NCI-H2171 (cell line): ENCODE measurements at regions not wholly inside any gene's neighbourhood (a gene's known extent, or its start where the extent isn't known, plus 50 kb on each side); places are given as distances from the start of the nearest gene placed in this dataset.

Experiments
- DNase-seq: peaks from one replicate; lab custom pipeline; 2025; lab: John Stamatoyannopoulos, UW

GRCh38 chr4:77367638-77368037 is 210.6 kb downstream of the CCNG2 start:
- DNase-seq, result no peak

GRCh38 chr4:77372375-77372774 is 215.4 kb downstream of the CCNG2 start:
- DNase-seq, result no peak

GRCh38 chr4:77375866-77376607 is 219.0 kb downstream of the CCNG2 start:
- DNase-seq, result no peak

GRCh38 chr4:77376788-77377460 is 219.9 kb downstream of the CCNG2 start:
- no peak for DNase-seq

- DNase-seq, result no peak
These were observed 221.5 kb upstream of the CXCL13 start for GRCh38 chr4:77384094-77384493.

- peak; percentile 2 for DNase-seq
These were observed 220.3 kb upstream of the CXCL13 start for GRCh38 chr4:77385124-77385969.

GRCh38 chr4:77393996-77394395 is 211.6 kb upstream of the CXCL13 start:
- no peak for DNase-seq

GRCh38 chr4:77395481-77395880 is 210.1 kb upstream of the CXCL13 start:
- DNase-seq, result no peak

GRCh38 chr4:77398256-77398655 is 207.4 kb upstream of the CXCL13 start:
- no peak for DNase-seq

- no peak for DNase-seq
These were observed 205.8 kb upstream of the CXCL13 start for GRCh38 chr4:77399831-77400230.

GRCh38 chr4:77413766-77414165 is 191.9 kb upstream of the CXCL13 start:
- DNase-seq, result no peak

GRCh38 chr4:77415689-77416088 is 189.9 kb upstream of the CXCL13 start:
- DNase-seq, result no peak

GRCh38 chr4:77418333-77418732 is 187.3 kb upstream of the CXCL13 start:
- no peak for DNase-seq

- no peak for DNase-seq
These were observed 174.8 kb upstream of the CXCL13 start for GRCh38 chr4:77430847-77431246.

GRCh38 chr4:77431546-77431945 is 174.1 kb upstream of the CXCL13 start:
- no peak for DNase-seq

- DNase-seq, result no peak
These were observed 172.8 kb upstream of the CXCL13 start for GRCh38 chr4:77432717-77433417.

GRCh38 chr4:77433418-77433733 is 172.2 kb upstream of the CXCL13 start:
- no peak for DNase-seq

GRCh38 chr4:77434299-77435092 is 171.1 kb upstream of the CXCL13 start:
- no peak for DNase-seq

GRCh38 chr4:77437079-77437478 is 168.5 kb upstream of the CXCL13 start:
- DNase-seq, result no peak

- DNase-seq, result no peak
These were observed 167.1 kb upstream of the CXCL13 start for GRCh38 chr4:77438549-77438948.

GRCh38 chr4:77443941-77444340 is 161.7 kb upstream of the CXCL13 start:
- DNase-seq, result no peak

GRCh38 chr4:77445823-77446222 is 159.8 kb upstream of the CXCL13 start:
- DNase-seq, result no peak
